Mucosa of descending colon (tissue), 3 donors: ENCODE measurements at regions not wholly inside any gene's neighbourhood (a gene's known extent, or its start where the extent isn't known, plus 50 kb on each side); places are given as distances from the start of the nearest gene placed in this dataset.
"Not testable (repeated sequence)": the region's sequence is repeated elsewhere in the genome, so short reads cannot be mapped to it uniquely, and the experiment has no call there.

Source experiments
- ATAC-seq: fragments of 200-7000 bp; cut with Tn5 transposase; one replicate; pipeline ENCODE4 v1.9.1; 2020; ENCODE audit warnings: mild to moderate bottlenecking, moderate library complexity
- DNase-seq, 3 donors: peaks; one replicate each; pipeline ENCODE4 v3.0.0-alpha.2; 2020
- H3K36me3 ChIP-seq: fragments of 200-600 bp; one replicate; pipeline ENCODE4 v1.8.0; 2021; ENCODE audit warnings: low read depth, mild to moderate bottlenecking
- H3K4me1 ChIP-seq: fragments of 200-600 bp; one replicate; pipeline ENCODE4 v1.8.0; 2021; ENCODE audit warnings: low read depth, mild to moderate bottlenecking
- H3K4me3 ChIP-seq: fragments of 200-600 bp; one replicate; pipeline ENCODE4 v1.8.0; 2021; ENCODE audit warnings: mild to moderate bottlenecking
- H3K9me3 ChIP-seq: fragments of 200-600 bp; one replicate; pipeline ENCODE4 v1.8.0; 2021; ENCODE audit warnings: mild to moderate bottlenecking
- intact Hi-C, 2 donors: fragments of 100-400 bp; cut with DNase I in 1 of 2; cut with micrococcal nuclease in 1 of 2; formaldehyde crosslinking; loops; one replicate each; pipeline versions ENCODE4 v1.11.0 to v1.11.1; 2022; cut with DNase I, micrococcal nuclease
- TF ChIP-seq, protein P1 (sequence below): fragments of 200-600 bp; IDR thresholded peaks from one replicate; pipeline ENCODE4 v1.8.0; 2022; ENCODE audit warnings: antibody characterized with exemption, mild to moderate bottlenecking
- donor health status: DM: no; HTN: no; CAD: no; lungs with moderate emphysema.
- donor health status: DM: no; HTN: no; CAD: no.
- donor health status: DM: no; HTN: yes; CAD: no.

DNA sequence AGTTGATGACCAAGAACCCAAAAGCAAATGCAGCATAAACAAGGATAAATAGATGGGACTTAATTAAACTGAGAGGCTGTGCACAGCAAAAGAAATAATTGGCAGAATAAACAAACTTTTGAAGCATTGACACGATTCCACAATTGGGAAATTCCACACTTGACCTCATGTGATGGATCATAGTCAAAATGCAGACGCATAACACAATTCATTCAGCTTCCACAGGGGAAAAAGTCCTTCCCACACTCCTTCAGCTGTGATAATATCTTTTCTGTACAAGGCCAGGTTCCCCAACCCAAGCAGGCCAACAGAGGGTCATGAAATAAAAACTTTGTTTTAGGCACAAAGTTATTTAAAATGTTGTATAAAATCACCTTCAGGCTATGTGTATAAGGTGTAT is 66.6 kb upstream of the SLIT2 start:
- no peak overlapping the region for H3K4me3 ChIP-seq
- no peaks in the 10 kb centered on the region for H3K36me3 ChIP-seq
- no peak for DNase-seq
- TF ChIP-seq, protein P1, sequence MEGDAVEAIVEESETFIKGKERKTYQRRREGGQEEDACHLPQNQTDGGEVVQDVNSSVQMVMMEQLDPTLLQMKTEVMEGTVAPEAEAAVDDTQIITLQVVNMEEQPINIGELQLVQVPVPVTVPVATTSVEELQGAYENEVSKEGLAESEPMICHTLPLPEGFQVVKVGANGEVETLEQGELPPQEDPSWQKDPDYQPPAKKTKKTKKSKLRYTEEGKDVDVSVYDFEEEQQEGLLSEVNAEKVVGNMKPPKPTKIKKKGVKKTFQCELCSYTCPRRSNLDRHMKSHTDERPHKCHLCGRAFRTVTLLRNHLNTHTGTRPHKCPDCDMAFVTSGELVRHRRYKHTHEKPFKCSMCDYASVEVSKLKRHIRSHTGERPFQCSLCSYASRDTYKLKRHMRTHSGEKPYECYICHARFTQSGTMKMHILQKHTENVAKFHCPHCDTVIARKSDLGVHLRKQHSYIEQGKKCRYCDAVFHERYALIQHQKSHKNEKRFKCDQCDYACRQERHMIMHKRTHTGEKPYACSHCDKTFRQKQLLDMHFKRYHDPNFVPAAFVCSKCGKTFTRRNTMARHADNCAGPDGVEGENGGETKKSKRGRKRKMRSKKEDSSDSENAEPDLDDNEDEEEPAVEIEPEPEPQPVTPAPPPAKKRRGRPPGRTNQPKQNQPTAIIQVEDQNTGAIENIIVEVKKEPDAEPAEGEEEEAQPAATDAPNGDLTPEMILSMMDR, result no peak
- intact Hi-C loops, result no loop called here
- no peaks in the 10 kb centered on the region for H3K9me3 ChIP-seq
- no peaks in the 10 kb centered on the region for H3K4me1 ChIP-seq
- no peak for ATAC-seq

DNA sequence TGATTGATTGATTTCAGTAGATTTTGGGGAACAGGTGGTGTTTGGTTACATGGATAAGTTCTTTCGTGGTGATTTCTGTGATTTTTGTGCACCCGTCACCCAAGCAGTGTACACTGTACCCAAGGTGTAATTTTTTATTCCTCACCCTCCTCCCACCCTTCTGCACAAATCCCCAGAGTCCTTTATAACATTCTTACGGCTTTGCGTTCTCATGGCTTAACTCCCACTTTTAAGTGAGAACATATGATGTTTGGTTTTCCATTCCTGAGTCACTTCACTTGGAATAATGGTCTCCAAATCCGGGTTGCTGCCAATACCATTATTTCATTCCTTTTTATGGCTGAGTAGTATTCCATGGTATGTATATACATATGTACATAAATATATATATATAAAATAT is 68.6 kb upstream of the SLIT2 start:
- H3K4me1 ChIP-seq, intact Hi-C loops, H3K4me3 ChIP-seq, DNase-seq, ATAC-seq, H3K9me3 ChIP-seq, H3K36me3 ChIP-seq: not testable (repeated sequence)

DNA sequence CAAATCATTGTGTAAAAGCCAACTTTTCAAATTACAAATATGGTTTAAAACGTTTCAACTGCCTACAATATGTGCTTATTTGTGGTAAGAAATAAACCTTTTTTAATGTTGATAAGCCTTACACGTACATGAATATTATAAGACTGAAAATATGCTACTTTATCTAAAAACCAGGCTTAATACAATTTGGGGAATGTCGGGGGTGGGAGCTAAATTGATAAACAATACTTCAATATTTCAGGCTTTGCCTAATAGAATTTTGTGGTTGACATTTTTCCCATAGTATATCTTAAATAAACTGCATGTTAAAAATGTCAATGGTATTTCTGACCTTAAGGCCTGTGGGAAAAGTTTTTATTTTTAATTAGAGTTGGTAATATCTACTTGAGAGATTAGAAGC is 69.8 kb upstream of the SLIT2 start:
- ATAC-seq, result no peak
- Histone ChIP-seq H3K9me3 (no peaks in the 10 kb centered on the region), H3K36me3 (no peaks in the 10 kb centered on the region), H3K4me3 (no peak overlapping the region), H3K4me1 (no peaks in the 10 kb centered on the region)
- intact Hi-C loops, result no loop called here
- no peak for DNase-seq
- TF ChIP-seq, protein P1, result no peak

DNA sequence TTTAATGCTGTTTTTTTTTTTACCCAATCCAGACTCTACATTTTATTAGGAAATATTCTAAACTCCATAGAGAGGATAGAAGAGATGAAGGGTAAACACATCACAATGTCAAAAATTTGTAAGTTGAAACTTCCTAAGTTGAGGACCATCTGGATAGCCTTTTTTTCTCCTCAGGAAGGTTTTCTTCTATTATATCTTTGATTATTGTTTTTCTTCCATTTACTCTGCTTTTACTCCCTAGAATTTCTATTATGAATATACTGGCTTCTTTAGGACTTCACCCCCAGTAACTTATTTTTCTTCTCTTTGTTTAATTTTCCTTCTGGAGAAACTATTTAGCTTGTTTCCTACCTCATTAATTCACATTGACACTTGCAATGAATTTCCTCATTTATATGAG is 71.2 kb upstream of the SLIT2 start:
- Histone ChIP-seq H3K4me3 (no peak overlapping the region), H3K9me3 (no peaks in the 10 kb centered on the region), H3K4me1 (no peaks in the 10 kb centered on the region), H3K36me3 (no peaks in the 10 kb centered on the region)
- intact Hi-C loops, result no loop called here
- no peak for DNase-seq
- no peak for ATAC-seq
- TF ChIP-seq, protein P1, result no peak

DNA sequence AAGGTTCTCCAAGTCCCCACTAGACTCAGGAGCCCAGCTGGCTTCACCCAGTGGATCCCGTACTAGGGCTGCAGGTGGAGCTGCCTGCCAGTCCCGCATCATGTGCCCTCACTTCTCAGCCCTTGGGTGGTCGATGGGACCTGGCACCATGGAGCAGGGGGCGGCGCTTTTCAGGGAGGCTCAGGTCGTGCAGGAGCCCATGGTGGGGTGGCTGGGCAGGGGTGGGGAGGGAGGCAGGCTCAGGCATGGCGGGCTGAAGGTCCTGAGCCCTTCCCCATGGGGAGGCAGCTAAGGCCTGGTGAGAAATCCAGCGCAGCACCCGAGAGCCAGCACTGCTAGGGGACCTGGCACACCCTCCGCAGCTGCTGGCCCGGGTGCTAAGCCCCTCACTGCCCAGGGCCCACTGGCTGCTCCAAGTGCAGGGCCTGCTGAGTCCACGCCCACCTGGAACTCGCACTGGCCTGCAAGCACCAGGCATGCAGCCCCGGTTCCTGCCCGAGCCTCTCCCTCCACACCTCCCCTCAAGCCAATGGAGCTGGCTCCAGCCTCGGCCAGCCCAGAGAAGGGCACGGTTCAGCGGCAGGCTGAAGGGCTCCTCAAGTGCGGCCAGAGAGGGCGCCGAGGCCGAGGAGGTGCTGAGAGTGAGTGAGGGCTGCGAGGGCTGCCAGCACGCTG is 72.7 kb upstream of the SLIT2 start:
- intact Hi-C loops, result no loop called here
- ATAC-seq, result no peak
- TF ChIP-seq, protein P1, result no peak

DNA sequence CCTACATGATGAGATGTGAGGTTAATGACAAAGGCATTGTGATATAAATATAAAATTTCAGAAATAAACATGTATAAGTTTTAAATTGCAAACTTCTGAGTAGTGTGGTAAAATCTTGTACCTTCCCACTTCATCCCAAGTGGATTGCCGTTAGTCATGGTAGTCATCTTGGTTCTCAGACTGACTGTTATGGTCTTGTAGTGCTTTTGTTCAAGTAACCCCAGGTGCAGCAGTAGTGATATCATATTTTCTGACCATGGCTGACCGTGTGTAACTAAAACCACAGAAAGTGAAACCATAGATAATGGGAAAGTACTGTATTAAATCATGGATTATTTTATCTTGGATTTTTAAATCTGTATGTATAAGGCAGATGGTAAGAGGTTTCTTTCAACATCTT is 74.8 kb upstream of the SLIT2 start:
- TF ChIP-seq, protein P1, result no peak
- Histone ChIP-seq H3K36me3 (no peaks in the 10 kb centered on the region), H3K9me3 (no peaks in the 10 kb centered on the region), H3K4me1 (no peaks in the 10 kb centered on the region), H3K4me3 (no peak overlapping the region)
- DNase-seq, result no peak
- intact Hi-C loops, result no loop called here
- ATAC-seq, result no peak

More for the DNA sequence above, 72.7 kb upstream of the SLIT2 start:
- Histone ChIP-seq H3K36me3 (no peaks in the 10 kb centered on the region), H3K4me1 (no peaks in the 10 kb centered on the region), H3K9me3 (no peaks in the 10 kb centered on the region), H3K4me3 (no peak overlapping the region)
- peak in 1 of 3 donors; percentile 38 for DNase-seq
